ENCODE measurements at regions not wholly inside any gene's neighbourhood (a gene's known extent, or its start where the extent isn't known, plus 50 kb on each side); places are given as distances from the start of the nearest gene placed in this dataset.

DNA sequence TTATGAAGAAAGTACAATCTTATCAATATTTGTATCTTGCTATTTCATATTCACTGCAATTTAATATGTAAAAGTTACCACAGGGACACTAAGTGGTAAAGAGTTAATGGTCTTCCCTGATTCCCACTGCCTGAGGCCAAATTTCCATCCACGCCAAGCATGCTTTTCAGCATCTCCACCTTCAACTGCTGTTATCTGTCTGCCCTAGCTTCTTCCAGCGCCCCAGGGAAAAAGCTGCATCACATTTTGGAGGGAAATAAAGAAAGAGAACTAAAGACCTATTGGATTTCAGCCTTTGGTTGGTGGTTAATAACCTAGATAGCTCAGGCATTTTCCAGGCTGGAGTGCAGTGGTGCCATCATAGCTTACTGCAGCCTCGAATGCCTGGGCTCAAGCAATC, 61.3 kb upstream of the NKX2-2 start:
- TF ChIP-seq, protein P1, sequence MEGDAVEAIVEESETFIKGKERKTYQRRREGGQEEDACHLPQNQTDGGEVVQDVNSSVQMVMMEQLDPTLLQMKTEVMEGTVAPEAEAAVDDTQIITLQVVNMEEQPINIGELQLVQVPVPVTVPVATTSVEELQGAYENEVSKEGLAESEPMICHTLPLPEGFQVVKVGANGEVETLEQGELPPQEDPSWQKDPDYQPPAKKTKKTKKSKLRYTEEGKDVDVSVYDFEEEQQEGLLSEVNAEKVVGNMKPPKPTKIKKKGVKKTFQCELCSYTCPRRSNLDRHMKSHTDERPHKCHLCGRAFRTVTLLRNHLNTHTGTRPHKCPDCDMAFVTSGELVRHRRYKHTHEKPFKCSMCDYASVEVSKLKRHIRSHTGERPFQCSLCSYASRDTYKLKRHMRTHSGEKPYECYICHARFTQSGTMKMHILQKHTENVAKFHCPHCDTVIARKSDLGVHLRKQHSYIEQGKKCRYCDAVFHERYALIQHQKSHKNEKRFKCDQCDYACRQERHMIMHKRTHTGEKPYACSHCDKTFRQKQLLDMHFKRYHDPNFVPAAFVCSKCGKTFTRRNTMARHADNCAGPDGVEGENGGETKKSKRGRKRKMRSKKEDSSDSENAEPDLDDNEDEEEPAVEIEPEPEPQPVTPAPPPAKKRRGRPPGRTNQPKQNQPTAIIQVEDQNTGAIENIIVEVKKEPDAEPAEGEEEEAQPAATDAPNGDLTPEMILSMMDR (IDR thresholded peaks at IDR 0.05; ENCODE audit: extremely low read depth in 1 of 2, insufficient read depth in 1 of 2, low read depth in 1 of 2, low read length in 2 of 2): no peak
- TF ChIP-seq POLR2AphosphoS5 (IDR thresholded peaks at IDR 0.05; ENCODE audit: insufficient read depth, low read depth, low read length): no peak
- no peak for TF ChIP-seq POLR2A (IDR thresholded peaks at IDR 0.05; ENCODE audit: low read depth, low read length)
